ENCODE measurements at regions not wholly inside any gene's neighbourhood (a gene's known extent, or its start where the extent isn't known, plus 50 kb on each side); places are given as distances from the start of the nearest gene placed in this dataset.

DNA sequence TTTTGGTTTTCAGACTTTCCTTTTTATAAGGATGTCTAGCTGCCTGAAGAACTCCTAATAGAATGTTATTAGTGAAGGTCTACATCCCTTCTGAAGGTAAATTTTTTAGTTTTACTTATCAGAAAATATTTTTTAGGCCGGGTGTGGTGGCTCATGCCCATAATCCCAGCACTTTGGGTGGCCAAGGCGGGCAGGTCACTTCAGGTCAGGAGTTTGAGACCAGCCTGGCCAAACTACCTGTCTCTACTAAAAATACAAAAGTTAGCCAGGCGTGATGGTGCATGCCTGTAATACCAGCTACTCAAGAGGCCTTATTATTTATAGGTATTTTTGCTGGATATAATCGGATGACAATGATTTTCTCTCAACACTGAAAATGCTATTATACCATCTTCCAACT lies 181.9 kb upstream of the KCNK2 start:
- no peak for ATAC-seq

DNA sequence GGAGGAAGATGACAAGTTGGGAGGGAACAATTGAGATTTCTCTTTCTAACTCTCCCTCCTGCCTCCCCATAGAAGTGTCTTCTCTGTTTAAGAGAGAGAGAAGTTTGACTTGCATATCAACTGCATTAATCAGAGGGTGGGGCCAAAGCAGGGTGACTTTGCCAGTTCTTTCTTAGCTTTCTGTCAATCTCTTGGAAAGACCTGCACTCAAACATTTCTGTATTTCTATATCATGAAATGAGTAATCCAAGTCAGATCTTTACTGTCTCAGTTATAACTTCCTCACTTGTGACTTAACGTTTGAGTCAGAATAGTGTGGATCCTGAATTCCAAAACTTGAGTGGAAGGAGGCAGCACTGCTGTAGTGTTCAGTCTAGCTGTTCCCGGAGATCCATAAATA lies 180.8 kb upstream of the KCNK2 start:
- H3K27ac Mint-ChIP-seq: no peak overlapping the region
- H3K27me3 Mint-ChIP-seq: no peaks in the 10 kb centered on the region
- DNase-seq: no peak
- no peaks in the 10 kb centered on the region for H3K36me3 Mint-ChIP-seq
- no peak overlapping the region for H3K4me3 Mint-ChIP-seq
- H3K4me1 Mint-ChIP-seq: no peaks in the 10 kb centered on the region
- ATAC-seq: no peak
- CTCF ChIA-PET: interaction anchor here (1.4 kb wide), 1 partner anchor 9 kb away, joined by 3 read pairs; no protein-coding TSS in a partner anchor
- no peaks in the 10 kb centered on the region for H3K9me3 Mint-ChIP-seq (ENCODE audit: low read depth)

More for the DNA sequence above, 181.9 kb upstream of the KCNK2 start:
- Mint-ChIP-seq H3K27me3 (no peaks in the 10 kb centered on the region), H3K27ac (no peak overlapping the region), H3K36me3 (no peaks in the 10 kb centered on the region), H3K4me1 (no peaks in the 10 kb centered on the region), H3K4me3 (no peak overlapping the region), H3K9me3 (ENCODE audit: low read depth) (no peaks in the 10 kb centered on the region)
- no peak for DNase-seq
- CTCF ChIA-PET: no interaction called here

DNA sequence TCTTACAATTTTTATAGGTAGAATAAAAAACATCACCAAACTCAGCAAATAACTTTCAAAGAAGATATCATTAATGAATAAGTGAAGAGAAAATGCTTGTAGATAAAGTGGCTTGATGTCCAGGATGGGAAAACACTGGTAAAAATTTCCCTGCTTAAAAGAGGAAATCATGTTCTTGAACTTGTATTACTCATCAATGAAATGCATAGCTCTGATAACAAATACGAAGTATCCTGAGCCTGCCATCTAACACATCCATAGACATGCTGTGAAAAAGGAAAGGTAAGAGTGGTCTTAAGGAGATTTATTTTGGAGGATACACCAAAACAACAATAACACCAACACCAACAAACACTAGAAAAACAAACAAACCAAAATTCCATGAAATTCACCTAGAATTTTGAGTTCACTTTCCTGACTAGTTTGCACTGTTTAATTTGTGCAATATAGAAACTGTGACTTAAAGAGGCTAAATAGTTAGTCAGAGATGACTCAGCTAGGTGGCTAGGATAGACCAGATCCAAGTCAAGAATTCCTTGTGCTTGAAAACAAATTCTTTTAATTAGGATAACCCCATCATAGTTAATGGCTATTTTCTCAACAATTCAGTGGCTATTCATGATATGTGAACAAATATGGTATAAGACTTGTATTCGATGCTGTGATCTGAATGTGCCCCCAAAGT lies 179.8 kb upstream of the KCNK2 start:
- no peaks in the 10 kb centered on the region for H3K9me3 Mint-ChIP-seq (ENCODE audit: low read depth)

DNA sequence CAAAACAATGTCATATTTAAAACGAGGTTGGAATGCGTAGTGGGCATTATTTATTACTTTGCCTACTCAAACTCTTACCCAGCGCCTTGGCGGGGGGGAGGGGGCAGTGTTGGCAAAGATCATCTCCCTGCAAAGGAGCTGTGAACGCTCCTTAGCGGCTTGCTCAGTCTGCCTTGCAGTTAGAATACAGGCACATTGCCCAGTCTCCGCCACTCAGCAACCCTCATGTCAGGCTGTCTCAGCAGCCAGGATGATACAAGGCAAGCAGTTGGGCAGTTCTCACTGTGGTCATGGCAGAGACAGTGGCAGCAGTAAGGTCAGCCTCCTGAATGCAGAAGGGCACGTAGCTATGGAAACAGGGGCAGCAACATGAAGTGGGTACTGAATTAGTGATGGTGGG lies 170.4 kb upstream of the KCNK2 start:
- Mint-ChIP-seq H3K4me3 (no peak overlapping the region), H3K36me3 (no peaks in the 10 kb centered on the region), H3K27ac (no peak overlapping the region), H3K9me3 (ENCODE audit: low read depth) (no peaks in the 10 kb centered on the region), H3K27me3 (no peaks in the 10 kb centered on the region), H3K4me1 (no peaks in the 10 kb centered on the region)
- CTCF ChIA-PET: no interaction called here
- DNase-seq (no peak), ATAC-seq (no peak)

More for the DNA sequence above, 179.8 kb upstream of the KCNK2 start:
- CTCF ChIA-PET: no interaction called here
- Mint-ChIP-seq H3K4me1 (no peaks in the 10 kb centered on the region), H3K27me3 (no peaks in the 10 kb centered on the region), H3K27ac (no peak overlapping the region), H3K4me3 (no peak overlapping the region), H3K36me3 (no peaks in the 10 kb centered on the region)
- ATAC-seq: no peak
- DNase-seq: no peak

DNA sequence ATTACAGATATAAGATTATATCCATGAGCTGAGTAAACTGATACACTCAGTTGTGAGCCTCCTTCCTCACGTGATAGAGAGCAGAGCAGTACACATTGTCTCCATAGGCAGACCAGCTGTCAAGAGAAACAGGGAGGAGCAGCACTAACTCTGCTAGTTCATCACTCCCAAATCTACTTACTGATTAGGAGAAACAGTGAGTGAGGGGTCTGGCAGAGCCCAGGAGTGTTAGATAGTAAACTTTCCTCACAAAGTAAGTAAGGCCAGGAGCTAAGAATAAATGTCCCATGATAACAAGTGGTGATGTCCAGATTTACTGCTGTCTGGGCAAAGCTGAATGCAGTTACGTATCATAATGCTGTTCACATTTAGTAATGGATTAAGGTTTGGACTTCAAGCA lies 168.6 kb upstream of the KCNK2 start:
- Mint-ChIP-seq H3K4me3 (no peak overlapping the region), H3K36me3 (no peaks in the 10 kb centered on the region), H3K9me3 (ENCODE audit: low read depth) (no peaks in the 10 kb centered on the region), H3K4me1 (no peaks in the 10 kb centered on the region), H3K27ac (no peak overlapping the region), H3K27me3 (no peaks in the 10 kb centered on the region)
- ATAC-seq (no peak), DNase-seq (no peak)
- CTCF ChIA-PET: no interaction called here

DNA sequence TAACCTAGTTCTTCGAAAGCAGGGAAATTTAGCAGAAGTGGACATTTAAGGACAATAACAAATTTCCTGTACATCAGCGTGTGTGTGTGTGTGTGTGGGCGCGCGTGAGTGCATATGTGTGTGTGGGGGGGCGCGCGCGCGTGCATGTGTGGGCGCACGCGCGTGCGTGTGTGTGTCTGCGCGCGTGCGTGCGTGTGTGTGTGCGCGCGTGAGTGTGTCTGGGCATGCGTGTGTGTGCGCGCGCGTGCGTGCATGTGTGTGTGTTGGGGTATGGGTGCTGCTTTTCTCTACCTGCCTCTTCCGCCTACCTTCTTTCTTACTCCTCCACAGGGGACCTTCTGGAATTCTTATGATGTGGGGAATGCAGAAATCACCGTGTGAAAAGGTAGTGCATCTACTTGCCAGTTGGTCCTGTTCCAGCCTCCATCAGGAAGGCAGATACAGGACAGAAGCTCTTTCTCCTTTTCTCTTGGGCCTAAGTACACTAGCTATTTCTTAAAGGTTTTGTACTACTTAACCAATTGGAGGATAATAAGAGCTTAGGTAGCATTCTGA lies 165.4 kb upstream of the KCNK2 start:
- no peak for DNase-seq
- H3K9me3 Mint-ChIP-seq (ENCODE audit: low read depth): no peaks in the 10 kb centered on the region
- H3K4me3 Mint-ChIP-seq: no peak overlapping the region
- no peaks in the 10 kb centered on the region for H3K27me3 Mint-ChIP-seq
- CTCF ChIA-PET: interaction anchor here (1.5 kb wide), 1 partner anchor 9 kb away, joined by 3 read pairs; no protein-coding TSS in a partner anchor
- H3K36me3 Mint-ChIP-seq: no peaks in the 10 kb centered on the region
- no peak overlapping the region for H3K27ac Mint-ChIP-seq
- no peaks in the 10 kb centered on the region for H3K4me1 Mint-ChIP-seq
- no peak for ATAC-seq

DNA sequence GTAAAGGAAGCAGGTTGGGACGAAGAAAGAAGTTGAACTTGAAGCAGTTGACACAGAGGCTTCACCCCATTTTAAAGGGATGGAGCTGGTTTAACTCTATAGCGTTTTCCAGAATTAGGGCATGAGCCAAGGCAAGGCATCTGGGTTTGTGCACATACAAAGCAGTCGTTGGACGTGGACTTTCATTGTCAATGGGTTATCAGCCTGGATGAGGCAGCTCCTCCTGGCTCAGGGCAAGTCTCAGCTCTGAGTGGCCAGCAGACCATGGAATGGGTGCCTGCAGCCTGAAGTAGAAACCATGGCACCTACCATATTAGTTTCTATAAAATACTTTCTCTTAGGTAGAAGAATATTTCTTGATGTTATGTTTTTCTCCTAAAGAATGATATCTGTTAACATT lies 163.8 kb upstream of the KCNK2 start:
- ATAC-seq: no peak
- Mint-ChIP-seq H3K27me3 (no peaks in the 10 kb centered on the region), H3K4me1 (no peaks in the 10 kb centered on the region), H3K4me3 (no peak overlapping the region), H3K27ac (no peak overlapping the region), H3K9me3 (ENCODE audit: low read depth) (no peaks in the 10 kb centered on the region), H3K36me3 (no peaks in the 10 kb centered on the region)
- no peak for DNase-seq
- CTCF ChIA-PET: no interaction called here

DNA sequence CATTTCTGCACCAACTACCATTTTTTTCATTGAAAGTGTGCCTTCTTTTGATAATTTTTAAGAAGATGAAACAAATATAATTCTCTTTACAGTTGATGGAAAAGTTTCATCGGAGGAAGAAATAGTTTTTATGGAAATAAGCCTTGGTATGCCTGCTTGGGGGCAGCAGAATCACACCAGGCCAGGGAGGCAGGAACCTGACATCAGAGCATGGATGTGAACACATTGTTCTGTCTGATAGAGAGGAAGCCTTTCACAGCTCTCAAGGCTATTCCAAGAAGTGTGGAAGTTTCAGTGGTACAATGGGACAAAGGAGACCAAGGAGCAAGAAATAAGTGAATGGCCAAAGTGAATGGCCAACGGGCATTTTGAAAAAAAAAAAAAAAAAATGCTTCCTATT lies 162.2 kb upstream of the KCNK2 start:
- ATAC-seq (no peak), DNase-seq (no peak)
- no peak overlapping the region for H3K4me3 Mint-ChIP-seq
- H3K9me3 Mint-ChIP-seq (ENCODE audit: low read depth): no peaks in the 10 kb centered on the region
- no peak overlapping the region for H3K27ac Mint-ChIP-seq
- no peaks in the 10 kb centered on the region for H3K4me1 Mint-ChIP-seq
- no peaks in the 10 kb centered on the region for H3K36me3 Mint-ChIP-seq
- no peaks in the 10 kb centered on the region for H3K27me3 Mint-ChIP-seq
- CTCF ChIA-PET: no interaction called here

DNA sequence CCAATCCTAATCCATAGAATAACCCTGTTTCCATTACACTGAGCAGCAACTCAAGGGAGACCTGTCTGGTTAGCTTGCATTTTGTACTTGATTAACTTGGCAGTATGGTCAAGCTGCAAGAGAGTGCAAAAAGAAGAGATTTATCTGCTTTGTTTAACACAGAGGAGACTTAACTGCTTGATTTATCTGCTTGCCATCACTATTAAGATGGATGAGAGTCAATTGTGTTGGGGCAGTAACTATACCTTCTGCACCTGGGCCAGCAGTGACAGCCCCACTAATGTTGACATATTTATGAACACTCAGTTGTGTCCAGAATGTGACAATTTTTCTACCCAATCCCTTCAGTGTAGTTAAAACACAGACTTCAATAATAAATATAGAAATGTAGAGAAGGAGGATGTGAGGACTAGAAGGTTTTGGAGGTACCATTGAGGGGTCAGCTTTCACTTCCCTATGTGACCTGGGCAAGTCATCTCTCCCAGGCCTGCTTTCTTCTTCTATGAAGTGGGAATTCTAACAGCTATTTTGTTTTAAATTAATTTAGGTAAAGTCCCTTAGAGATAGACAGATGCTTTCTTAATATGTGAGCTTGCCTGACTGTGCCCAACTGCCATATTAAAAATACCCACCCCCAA lies 159.1 kb upstream of the KCNK2 start:
- Mint-ChIP-seq H3K4me3 (no peak overlapping the region), H3K9me3 (ENCODE audit: low read depth) (no peaks in the 10 kb centered on the region), H3K4me1 (no peaks in the 10 kb centered on the region), H3K27ac (no peak overlapping the region), H3K36me3 (no peaks in the 10 kb centered on the region), H3K27me3 (no peaks in the 10 kb centered on the region)
- CTCF ChIA-PET: no interaction called here
- ATAC-seq (no peak), DNase-seq (no peak)

DNA sequence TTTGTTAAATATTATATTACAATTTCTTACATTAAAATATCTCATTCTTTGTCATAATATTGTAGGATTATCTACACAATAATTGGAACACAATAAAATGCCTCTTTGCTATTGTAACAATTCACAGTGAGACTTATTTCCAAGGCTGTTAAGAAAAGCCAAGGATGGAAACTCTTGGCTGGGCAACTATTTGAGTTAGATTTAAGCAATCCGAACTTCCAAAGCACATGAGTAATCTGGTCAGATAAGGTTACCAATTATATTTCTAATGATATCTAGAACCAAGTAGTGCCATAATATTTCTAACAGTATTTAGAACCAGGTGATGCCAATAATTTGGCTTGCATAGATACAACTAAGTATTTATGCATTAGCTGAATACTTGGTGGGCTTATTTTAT lies 154.7 kb upstream of the KCNK2 start:
- H3K4me3 Mint-ChIP-seq: no peak overlapping the region
- H3K4me1 Mint-ChIP-seq: no peaks in the 10 kb centered on the region
- no peak for DNase-seq
- no peak for ATAC-seq
- no peaks in the 10 kb centered on the region for H3K36me3 Mint-ChIP-seq
- H3K27ac Mint-ChIP-seq: no peak overlapping the region
- H3K9me3 Mint-ChIP-seq (ENCODE audit: low read depth): no peaks in the 10 kb centered on the region
- CTCF ChIA-PET: no interaction called here
- no peaks in the 10 kb centered on the region for H3K27me3 Mint-ChIP-seq

DNA sequence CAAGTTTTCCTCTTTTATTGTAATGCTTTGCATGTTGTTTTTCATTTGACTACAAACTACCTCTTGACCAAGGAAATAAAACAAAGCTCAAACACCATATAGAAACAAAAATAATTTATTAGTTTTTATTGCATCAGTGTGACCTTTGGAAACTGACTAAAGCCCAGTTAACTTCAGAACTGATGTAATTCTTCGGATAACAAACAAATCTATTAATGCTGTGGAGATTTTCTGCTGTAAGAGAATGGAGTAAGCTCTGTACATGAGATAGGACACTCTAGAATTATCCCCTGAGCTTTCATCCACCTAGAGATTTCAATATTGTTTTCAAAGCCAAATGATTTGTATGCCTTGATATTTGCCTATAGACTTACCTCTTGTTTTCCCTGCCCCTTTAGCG lies 154.0 kb upstream of the KCNK2 start:
- H3K9me3 Mint-ChIP-seq (ENCODE audit: low read depth): peaks cover 3% of the 10 kb centered on the region
- H3K36me3 Mint-ChIP-seq: no peaks in the 10 kb centered on the region
- H3K27me3 Mint-ChIP-seq: no peaks in the 10 kb centered on the region
- CTCF ChIA-PET: no interaction called here
- H3K4me1 Mint-ChIP-seq: no peaks in the 10 kb centered on the region
- DNase-seq (no peak), ATAC-seq (no peak)
- no peak overlapping the region for H3K4me3 Mint-ChIP-seq
- H3K27ac Mint-ChIP-seq: no peak overlapping the region

DNA sequence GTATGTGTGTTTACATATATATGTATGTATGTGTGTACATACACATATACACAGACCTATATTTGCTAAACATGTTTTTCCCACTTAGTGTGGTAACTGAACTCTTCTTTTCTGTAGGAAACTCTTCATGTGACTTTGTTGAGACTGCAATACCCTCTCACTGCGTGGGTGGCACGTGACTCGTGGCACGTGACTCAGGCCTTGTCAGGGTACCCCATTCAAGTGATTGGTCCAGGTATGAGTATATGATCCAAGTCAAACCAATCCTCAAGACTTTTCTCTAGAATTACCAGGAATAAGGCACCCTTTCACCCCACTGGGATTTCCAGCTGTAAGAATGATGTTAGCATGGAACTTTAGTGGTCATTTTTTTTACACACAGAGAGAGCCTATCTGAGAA lies 149.2 kb upstream of the KCNK2 start:
- H3K36me3 Mint-ChIP-seq: no peaks in the 10 kb centered on the region
- H3K27me3 Mint-ChIP-seq: no peaks in the 10 kb centered on the region
- CTCF ChIA-PET: no interaction called here
- H3K4me1 Mint-ChIP-seq: no peaks in the 10 kb centered on the region
- no peak for ATAC-seq
- H3K27ac Mint-ChIP-seq: no peak overlapping the region
- no peak for DNase-seq
- H3K9me3 Mint-ChIP-seq (ENCODE audit: low read depth): peaks cover 3% of the 10 kb centered on the region
- H3K4me3 Mint-ChIP-seq: no peak overlapping the region

DNA sequence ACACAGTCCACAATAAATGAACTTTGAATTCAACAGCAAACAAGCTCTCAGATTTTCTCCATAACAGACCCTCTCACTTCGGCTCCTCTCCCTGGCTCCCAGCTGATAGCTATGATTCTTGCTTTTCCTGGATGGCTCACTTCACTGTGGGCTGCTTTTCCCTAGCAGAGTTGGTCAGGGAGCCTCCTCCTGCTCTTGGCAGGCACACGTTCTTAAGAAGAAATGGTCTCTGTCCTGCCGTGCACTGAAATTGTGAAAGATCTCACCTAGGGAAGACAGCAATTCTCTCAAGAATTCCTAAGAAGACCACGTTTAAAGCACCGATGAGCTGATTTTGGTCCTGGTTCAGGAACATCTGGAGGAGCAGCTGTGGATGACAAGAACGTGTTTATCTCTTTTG lies 148.5 kb upstream of the KCNK2 start:
- no peaks in the 10 kb centered on the region for H3K27me3 Mint-ChIP-seq
- peaks cover 3% of the 10 kb centered on the region for H3K9me3 Mint-ChIP-seq (ENCODE audit: low read depth)
- ATAC-seq (no peak), DNase-seq (no peak)
- CTCF ChIA-PET: no interaction called here
- H3K36me3 Mint-ChIP-seq: no peaks in the 10 kb centered on the region
- H3K4me1 Mint-ChIP-seq: no peaks in the 10 kb centered on the region
- H3K4me3 Mint-ChIP-seq: no peak overlapping the region
- no peak overlapping the region for H3K27ac Mint-ChIP-seq

DNA sequence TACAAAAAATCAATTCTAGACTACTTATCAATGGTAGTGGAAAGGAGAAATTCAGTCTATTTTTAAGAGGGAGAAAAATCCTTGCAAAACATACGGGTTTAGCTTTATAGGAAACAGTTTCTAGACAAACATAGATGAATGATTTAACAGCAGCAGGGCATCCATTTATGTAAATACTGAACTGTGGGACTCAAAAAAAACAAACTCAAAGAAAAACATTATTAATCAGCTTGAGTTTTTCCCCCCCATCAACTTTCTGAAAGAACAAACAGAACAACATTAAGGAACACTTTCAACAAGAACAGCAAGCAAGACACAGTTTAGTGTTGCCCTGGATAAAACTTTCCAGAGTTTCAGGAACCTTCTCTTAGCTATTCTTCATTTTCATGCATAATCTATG lies 147.3 kb upstream of the KCNK2 start:
- H3K27ac Mint-ChIP-seq: no peak overlapping the region
- no peaks in the 10 kb centered on the region for H3K4me1 Mint-ChIP-seq
- ATAC-seq: no peak
- CTCF ChIA-PET: no interaction called here
- no peaks in the 10 kb centered on the region for H3K27me3 Mint-ChIP-seq
- DNase-seq: no peak
- H3K9me3 Mint-ChIP-seq (ENCODE audit: low read depth): peaks cover 3% of the 10 kb centered on the region
- H3K36me3 Mint-ChIP-seq: no peaks in the 10 kb centered on the region
- no peak overlapping the region for H3K4me3 Mint-ChIP-seq
